Osteoblast (primary cell): ENCODE measurements at regions not wholly inside any gene's neighbourhood (a gene's known extent, or its start where the extent isn't known, plus 50 kb on each side); places are given as distances from the start of the nearest gene placed in this dataset.

Experiments
- DNase-seq: peaks from one replicate; pipeline ENCODE4 v3.0.0; 2011; ENCODE audit warnings: low spot score, mixed read lengths; ENCODE audit not compliant: insufficient read length; ENCODE audit errors: missing footprints
- H2AFZ ChIP-seq: 2 replicates; pipeline ENCODE4 v1.6.0; 2011; ENCODE audit warnings: mild to moderate bottlenecking, low read length
- H3K27ac ChIP-seq: 2 replicates; pipeline ENCODE4 v1.5.1; 2011; ENCODE audit warnings: mild to moderate bottlenecking, low read depth, low read length, moderate library complexity
- H3K27me3 ChIP-seq: 2 replicates; pipeline ENCODE4 v1.6.0; 2012; ENCODE audit warnings: mild to moderate bottlenecking, control low read depth, inconsistent platforms, low read length, moderate library complexity; ENCODE audit not compliant: insufficient read depth
- H3K36me3 ChIP-seq: 2 replicates; pipeline ENCODE4 v1.5.1; 2011; ENCODE audit warnings: mild to moderate bottlenecking, low read length, control low read depth, moderate library complexity; ENCODE audit not compliant: insufficient read depth
- H3K4me1 ChIP-seq: 2 replicates; pipeline ENCODE4 v1.5.1; 2011; ENCODE audit warnings: mild to moderate bottlenecking, low read length, control low read depth, moderate library complexity; ENCODE audit not compliant: insufficient read depth
- H3K4me2 ChIP-seq: 2 replicates; pipeline ENCODE4 v1.6.0; 2011; ENCODE audit warnings: mild to moderate bottlenecking, low read length; ENCODE audit not compliant: insufficient read depth
- H3K4me3 ChIP-seq: fragments of 200-600 bp; sonication (generic); 3 replicates; pipeline ENCODE4 v1.5.1; 2012; ENCODE audit warnings: mild to moderate bottlenecking, low read length, inconsistent platforms; ENCODE audit not compliant: insufficient read depth
- H3K79me2 ChIP-seq: 2 replicates; pipeline ENCODE4 v1.6.0; 2012; ENCODE audit warnings: mild to moderate bottlenecking, low read length, control low read depth, inconsistent platforms; ENCODE audit not compliant: insufficient read depth
- H3K9me3 ChIP-seq: 2 replicates; pipeline ENCODE4 v1.5.1; 2011; ENCODE audit warnings: low read depth, low read length, control low read depth
- H4K20me1 ChIP-seq: 2 replicates; pipeline ENCODE4 v1.6.0; 2012; ENCODE audit warnings: mild to moderate bottlenecking, low read length, control low read depth; ENCODE audit not compliant: insufficient read depth
- TF ChIP-seq, protein P1 (sequence below): IDR thresholded peaks from 2 replicates; pipeline ENCODE4 v1.5.1; 2011; ENCODE audit warnings: mild to moderate bottlenecking, low read depth, low read length, moderate library complexity; ENCODE audit errors: extremely low read depth

DNA sequence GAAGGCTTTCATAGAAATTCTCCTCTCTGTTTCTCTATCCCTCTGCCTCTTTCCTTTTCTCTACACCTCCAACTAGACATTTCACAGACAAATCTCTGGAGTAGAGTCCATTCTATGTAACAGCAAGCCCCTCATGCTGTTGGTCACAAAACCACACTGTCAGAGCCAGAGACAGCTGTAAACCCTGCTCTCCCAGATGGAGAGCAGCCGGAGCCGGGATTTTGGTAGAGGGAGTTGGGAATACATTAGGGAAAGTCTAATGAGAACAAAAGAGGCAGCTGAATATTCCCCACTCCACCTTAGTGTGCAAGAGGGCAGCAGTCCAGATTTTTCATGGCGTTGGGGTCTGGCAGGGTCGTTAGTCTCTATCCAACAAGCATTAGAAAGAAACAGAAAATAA is 68.3 kb upstream of the EDN1 start:
- no peak for DNase-seq
- no peak overlapping the region for H2AFZ ChIP-seq
- H3K79me2 ChIP-seq = no peaks in the 10 kb centered on the region
- TF ChIP-seq, protein P1, sequence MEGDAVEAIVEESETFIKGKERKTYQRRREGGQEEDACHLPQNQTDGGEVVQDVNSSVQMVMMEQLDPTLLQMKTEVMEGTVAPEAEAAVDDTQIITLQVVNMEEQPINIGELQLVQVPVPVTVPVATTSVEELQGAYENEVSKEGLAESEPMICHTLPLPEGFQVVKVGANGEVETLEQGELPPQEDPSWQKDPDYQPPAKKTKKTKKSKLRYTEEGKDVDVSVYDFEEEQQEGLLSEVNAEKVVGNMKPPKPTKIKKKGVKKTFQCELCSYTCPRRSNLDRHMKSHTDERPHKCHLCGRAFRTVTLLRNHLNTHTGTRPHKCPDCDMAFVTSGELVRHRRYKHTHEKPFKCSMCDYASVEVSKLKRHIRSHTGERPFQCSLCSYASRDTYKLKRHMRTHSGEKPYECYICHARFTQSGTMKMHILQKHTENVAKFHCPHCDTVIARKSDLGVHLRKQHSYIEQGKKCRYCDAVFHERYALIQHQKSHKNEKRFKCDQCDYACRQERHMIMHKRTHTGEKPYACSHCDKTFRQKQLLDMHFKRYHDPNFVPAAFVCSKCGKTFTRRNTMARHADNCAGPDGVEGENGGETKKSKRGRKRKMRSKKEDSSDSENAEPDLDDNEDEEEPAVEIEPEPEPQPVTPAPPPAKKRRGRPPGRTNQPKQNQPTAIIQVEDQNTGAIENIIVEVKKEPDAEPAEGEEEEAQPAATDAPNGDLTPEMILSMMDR = no peak
- H3K9me3 ChIP-seq = no peaks in the 10 kb centered on the region
- no peak overlapping the region for H3K4me3 ChIP-seq
- H3K4me1 ChIP-seq = no peaks in the 10 kb centered on the region
- H4K20me1 ChIP-seq = no peaks in the 10 kb centered on the region
- no peaks in the 10 kb centered on the region for H3K36me3 ChIP-seq
- H3K27me3 ChIP-seq = no peaks in the 10 kb centered on the region
- no peak overlapping the region for H3K27ac ChIP-seq
- no peak overlapping the region for H3K4me2 ChIP-seq

DNA sequence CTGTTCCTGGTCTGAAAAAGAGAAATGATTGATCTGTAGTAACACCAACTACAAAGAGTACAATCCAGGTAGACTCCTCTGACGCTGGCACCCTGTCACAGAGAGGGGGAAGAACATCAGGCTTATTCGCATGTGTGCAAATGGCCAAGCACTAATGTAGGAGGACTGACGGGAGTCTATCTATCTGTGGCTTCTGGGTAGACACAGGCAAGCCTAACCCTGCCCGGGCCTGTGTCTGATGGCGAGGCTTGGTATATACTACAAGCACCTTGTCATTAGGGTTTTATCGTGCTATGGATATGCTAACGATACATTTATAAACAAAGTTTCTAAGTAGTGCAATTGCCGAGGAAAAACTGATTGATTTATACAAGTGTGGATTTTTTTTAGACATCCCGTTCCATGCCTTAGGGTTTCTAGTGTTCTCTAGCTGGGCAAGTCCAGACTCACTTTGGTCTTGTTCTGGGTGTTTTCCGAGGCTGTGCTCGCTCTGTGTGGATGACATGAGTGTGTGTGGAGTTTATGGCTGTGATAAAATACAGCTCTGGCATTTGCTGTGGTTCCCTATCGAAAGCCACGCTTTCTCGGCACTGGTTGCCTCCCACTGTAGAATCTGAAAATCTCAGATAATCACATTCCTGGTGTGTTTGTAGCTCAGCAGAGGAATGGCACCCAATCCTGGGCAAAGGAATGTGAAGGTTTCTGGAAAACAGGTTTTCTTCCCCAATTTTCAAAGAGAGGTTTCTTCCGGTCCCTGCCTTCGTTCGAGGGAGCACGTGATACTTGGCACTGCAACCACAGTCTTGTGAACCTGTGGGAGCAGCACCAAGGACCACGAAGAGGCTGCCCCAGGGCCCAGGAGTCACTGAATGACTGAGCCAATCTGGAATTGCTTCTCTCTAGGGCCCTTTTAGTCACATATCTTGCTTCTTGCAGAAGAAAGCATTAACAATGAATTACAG is 67.5 kb upstream of the EDN1 start:
- H2AFZ ChIP-seq = no peak overlapping the region
- H3K4me1 ChIP-seq = no peaks in the 10 kb centered on the region
- TF ChIP-seq, protein P1 = no peak
- no peaks in the 10 kb centered on the region for H3K36me3 ChIP-seq
- no peaks in the 10 kb centered on the region for H4K20me1 ChIP-seq
- H3K79me2 ChIP-seq = no peaks in the 10 kb centered on the region
- no peak for DNase-seq
- no peak overlapping the region for H3K4me3 ChIP-seq
- no peak overlapping the region for H3K4me2 ChIP-seq
- no peaks in the 10 kb centered on the region for H3K9me3 ChIP-seq
- no peaks in the 10 kb centered on the region for H3K27me3 ChIP-seq
- H3K27ac ChIP-seq = no peak overlapping the region

DNA sequence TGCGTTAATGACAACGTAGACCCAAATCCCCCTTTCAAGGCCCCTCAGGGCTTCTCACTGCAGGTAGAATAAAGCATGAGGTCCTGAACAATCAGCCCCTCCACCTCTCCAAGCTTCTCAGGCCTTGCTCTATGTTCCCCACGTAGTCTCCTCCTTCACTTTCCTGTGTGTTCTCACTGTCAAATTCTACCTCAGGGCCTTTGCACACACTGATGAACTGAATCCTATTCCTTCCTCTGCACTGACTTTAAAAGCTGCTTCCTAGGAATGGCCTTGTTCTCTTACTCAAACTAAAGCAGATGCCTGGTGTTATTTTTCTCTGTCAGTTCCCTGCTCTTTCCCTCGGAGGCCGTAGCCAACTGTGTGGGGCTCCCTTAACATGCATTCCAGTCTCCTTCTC is 66.8 kb upstream of the EDN1 start:
- Histone ChIP-seq H3K4me3 (no peak overlapping the region), H3K4me2 (no peak overlapping the region), H4K20me1 (no peaks in the 10 kb centered on the region), H3K9me3 (no peaks in the 10 kb centered on the region), H3K79me2 (no peaks in the 10 kb centered on the region), H3K27me3 (no peaks in the 10 kb centered on the region), H3K27ac (no peak overlapping the region), H3K4me1 (no peaks in the 10 kb centered on the region), H2AFZ (no peak overlapping the region), H3K36me3 (no peaks in the 10 kb centered on the region)
- TF ChIP-seq, protein P1 = no peak
- DNase-seq = no peak

DNA sequence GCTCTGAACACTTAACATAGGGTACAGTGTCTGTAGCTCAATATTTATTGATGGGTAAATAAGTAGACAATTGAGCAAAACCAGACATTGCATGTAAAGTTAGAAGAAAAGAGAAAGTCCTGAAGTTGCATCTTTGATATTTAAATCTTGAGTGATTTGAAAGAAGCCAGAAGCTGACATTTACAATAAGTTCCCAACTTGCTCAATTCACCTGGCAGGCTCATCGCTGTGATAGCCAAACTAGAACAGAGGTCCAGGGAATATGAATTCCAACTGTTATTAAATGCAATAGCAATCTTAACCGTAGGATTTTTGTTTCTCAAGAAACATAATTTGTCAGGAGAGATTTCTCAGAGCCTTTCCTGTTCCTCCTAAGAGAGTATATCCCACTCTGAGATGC is 65.9 kb upstream of the EDN1 start:
- H3K4me3 ChIP-seq = no peak overlapping the region
- no peak for DNase-seq
- H3K36me3 ChIP-seq = no peaks in the 10 kb centered on the region
- H2AFZ ChIP-seq = no peak overlapping the region
- H3K27ac ChIP-seq = no peak overlapping the region
- no peaks in the 10 kb centered on the region for H3K79me2 ChIP-seq
- H3K27me3 ChIP-seq = no peaks in the 10 kb centered on the region
- H3K4me2 ChIP-seq = no peak overlapping the region
- TF ChIP-seq, protein P1 = no peak
- H3K4me1 ChIP-seq = no peaks in the 10 kb centered on the region
- H3K9me3 ChIP-seq = no peaks in the 10 kb centered on the region
- no peaks in the 10 kb centered on the region for H4K20me1 ChIP-seq
